K562 (cell line): ENCODE measurements at regions not wholly inside any gene's neighbourhood (a gene's known extent, or its start where the extent isn't known, plus 50 kb on each side); places are given as distances from the start of the nearest gene placed in this dataset.

ENCODE experiments used
- ARID3A ChIP-seq: IDR thresholded peaks from 2 replicates; pipeline ENCODE4 v1.6.1; 2012; ENCODE audit warnings: low read depth, low read length, improper control_type of control experiment, borderline replicate concordance
- FOXK1 ChIP-seq: sonication (generic); formaldehyde crosslinking; IDR thresholded peaks from 2 replicates; pipeline ENCODE4 v1.8.0; 2022; ENCODE audit warnings: missing genetic modification reagents, mild to moderate bottlenecking, borderline replicate concordance
- HOMEZ ChIP-seq: fragments of 250-450 bp; sonication (Bioruptor Pico); IDR thresholded peaks from 2 replicates; pipeline ENCODE4 v1.4.0; 2020; ENCODE audit warnings: mild to moderate bottlenecking, moderate library complexity
- RBM14 ChIP-seq: fragments of 200-400 bp; formaldehyde crosslinking; IDR thresholded peaks from 2 replicates; pipeline ENCODE4 v1.6.1; 2018; ENCODE audit warnings: low read depth, mild to moderate bottlenecking, low read length, moderate library complexity, borderline replicate concordance; ENCODE audit not compliant: insufficient read depth
- RUNX1 ChIP-seq: sonication (generic); IDR thresholded peaks from 2 replicates; pipeline ENCODE4 v1.6.1; 2016; ENCODE audit warnings: antibody characterized with exemption, low read depth
- TSC22D4 ChIP-seq: fragments of 450-650 bp; IDR thresholded peaks from 2 replicates; pipeline ENCODE4 v1.6.1; 2016; ENCODE audit warnings: missing genetic modification characterization, missing biosample characterization, control low read depth
- ZNF778 ChIP-seq: fragments of 450-650 bp; formaldehyde crosslinking; IDR thresholded peaks from 2 replicates; pipeline ENCODE4 v1.4.0; 2020; ENCODE audit warnings: mild to moderate bottlenecking, moderate library complexity
- TF ChIP-seq, protein P1 (sequence below), 2 experiments: fragments of 250-450 bp in 1 of 2; fragments of 450-650 bp in 1 of 2; sonication (Bioruptor Pico) in 1 of 2; IDR thresholded peaks; 2 replicates each; pipeline versions ENCODE4 v1.6.1 to v1.8.0; 2016 to 2021; ENCODE audit warnings: mild to moderate bottlenecking in 2 of 2, moderate library complexity in 2 of 2, missing compliant biosample characterization in 1 of 2, missing genetic modification characterization in 1 of 2
- TF ChIP-seq, protein P2 (sequence below): fragments of 200-600 bp; sonication (generic); IDR thresholded peaks from one replicate; pipeline ENCODE4 v1.6.1; 2012; ENCODE audit warnings: mild to moderate bottlenecking, low read depth, low read length, inconsistent platforms

DNA sequence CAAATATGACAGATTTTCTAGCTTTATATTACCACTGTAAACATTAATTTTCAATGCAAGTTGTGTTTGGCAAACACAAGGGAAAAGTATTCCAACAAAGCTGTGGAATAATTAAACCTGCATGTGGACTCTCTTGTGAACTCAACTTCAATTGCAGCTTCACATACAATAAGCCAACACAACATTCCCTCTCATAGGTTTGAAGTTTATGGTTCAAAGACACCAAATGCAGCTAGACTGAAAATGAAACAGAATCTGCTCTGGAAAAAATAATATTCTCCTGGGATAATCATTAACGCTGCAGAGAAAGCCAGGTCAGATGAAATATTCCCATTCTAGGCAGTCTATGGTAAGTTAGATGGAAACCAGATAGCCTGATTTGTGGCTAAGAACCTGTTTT, 105.8 kb upstream of the VIPR2 start (continued):
- TF ChIP-seq HOMEZ (CRISPR knock-in tag) = no peak
- TF ChIP-seq ARID3A = no peak
- no peak for TF ChIP-seq ZNF778
- TF ChIP-seq, protein P1, sequence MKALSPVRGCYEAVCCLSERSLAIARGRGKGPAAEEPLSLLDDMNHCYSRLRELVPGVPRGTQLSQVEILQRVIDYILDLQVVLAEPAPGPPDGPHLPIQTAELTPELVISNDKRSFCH (CRISPR knock-in tag; IDR thresholded peaks at IDR 0.05) = no peak
- TF ChIP-seq, protein P1 (tag; IDR thresholded peaks at IDR 0.05) = no peak
- no peak for TF ChIP-seq RUNX1
- TF ChIP-seq TSC22D4 (tag) = no peak
- TF ChIP-seq FOXK1 = no peak
- TF ChIP-seq, protein P2, sequence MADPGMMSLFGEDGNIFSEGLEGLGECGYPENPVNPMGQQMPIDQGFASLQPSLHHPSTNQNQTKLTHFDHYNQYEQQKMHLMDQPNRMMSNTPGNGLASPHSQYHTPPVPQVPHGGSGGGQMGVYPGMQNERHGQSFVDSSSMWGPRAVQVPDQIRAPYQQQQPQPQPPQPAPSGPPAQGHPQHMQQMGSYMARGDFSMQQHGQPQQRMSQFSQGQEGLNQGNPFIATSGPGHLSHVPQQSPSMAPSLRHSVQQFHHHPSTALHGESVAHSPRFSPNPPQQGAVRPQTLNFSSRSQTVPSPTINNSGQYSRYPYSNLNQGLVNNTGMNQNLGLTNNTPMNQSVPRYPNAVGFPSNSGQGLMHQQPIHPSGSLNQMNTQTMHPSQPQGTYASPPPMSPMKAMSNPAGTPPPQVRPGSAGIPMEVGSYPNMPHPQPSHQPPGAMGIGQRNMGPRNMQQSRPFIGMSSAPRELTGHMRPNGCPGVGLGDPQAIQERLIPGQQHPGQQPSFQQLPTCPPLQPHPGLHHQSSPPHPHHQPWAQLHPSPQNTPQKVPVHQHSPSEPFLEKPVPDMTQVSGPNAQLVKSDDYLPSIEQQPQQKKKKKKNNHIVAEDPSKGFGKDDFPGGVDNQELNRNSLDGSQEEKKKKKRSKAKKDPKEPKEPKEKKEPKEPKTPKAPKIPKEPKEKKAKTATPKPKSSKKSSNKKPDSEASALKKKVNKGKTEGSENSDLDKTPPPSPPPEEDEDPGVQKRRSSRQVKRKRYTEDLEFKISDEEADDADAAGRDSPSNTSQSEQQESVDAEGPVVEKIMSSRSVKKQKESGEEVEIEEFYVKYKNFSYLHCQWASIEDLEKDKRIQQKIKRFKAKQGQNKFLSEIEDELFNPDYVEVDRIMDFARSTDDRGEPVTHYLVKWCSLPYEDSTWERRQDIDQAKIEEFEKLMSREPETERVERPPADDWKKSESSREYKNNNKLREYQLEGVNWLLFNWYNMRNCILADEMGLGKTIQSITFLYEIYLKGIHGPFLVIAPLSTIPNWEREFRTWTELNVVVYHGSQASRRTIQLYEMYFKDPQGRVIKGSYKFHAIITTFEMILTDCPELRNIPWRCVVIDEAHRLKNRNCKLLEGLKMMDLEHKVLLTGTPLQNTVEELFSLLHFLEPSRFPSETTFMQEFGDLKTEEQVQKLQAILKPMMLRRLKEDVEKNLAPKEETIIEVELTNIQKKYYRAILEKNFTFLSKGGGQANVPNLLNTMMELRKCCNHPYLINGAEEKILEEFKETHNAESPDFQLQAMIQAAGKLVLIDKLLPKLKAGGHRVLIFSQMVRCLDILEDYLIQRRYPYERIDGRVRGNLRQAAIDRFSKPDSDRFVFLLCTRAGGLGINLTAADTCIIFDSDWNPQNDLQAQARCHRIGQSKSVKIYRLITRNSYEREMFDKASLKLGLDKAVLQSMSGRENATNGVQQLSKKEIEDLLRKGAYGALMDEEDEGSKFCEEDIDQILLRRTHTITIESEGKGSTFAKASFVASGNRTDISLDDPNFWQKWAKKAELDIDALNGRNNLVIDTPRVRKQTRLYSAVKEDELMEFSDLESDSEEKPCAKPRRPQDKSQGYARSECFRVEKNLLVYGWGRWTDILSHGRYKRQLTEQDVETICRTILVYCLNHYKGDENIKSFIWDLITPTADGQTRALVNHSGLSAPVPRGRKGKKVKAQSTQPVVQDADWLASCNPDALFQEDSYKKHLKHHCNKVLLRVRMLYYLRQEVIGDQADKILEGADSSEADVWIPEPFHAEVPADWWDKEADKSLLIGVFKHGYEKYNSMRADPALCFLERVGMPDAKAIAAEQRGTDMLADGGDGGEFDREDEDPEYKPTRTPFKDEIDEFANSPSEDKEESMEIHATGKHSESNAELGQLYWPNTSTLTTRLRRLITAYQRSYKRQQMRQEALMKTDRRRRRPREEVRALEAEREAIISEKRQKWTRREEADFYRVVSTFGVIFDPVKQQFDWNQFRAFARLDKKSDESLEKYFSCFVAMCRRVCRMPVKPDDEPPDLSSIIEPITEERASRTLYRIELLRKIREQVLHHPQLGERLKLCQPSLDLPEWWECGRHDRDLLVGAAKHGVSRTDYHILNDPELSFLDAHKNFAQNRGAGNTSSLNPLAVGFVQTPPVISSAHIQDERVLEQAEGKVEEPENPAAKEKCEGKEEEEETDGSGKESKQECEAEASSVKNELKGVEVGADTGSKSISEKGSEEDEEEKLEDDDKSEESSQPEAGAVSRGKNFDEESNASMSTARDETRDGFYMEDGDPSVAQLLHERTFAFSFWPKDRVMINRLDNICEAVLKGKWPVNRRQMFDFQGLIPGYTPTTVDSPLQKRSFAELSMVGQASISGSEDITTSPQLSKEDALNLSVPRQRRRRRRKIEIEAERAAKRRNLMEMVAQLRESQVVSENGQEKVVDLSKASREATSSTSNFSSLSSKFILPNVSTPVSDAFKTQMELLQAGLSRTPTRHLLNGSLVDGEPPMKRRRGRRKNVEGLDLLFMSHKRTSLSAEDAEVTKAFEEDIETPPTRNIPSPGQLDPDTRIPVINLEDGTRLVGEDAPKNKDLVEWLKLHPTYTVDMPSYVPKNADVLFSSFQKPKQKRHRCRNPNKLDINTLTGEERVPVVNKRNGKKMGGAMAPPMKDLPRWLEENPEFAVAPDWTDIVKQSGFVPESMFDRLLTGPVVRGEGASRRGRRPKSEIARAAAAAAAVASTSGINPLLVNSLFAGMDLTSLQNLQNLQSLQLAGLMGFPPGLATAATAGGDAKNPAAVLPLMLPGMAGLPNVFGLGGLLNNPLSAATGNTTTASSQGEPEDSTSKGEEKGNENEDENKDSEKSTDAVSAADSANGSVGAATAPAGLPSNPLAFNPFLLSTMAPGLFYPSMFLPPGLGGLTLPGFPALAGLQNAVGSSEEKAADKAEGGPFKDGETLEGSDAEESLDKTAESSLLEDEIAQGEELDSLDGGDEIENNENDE = no peak
- no peak for TF ChIP-seq RBM14
